ENCODE measurements at regions not wholly inside any gene's neighbourhood (a gene's known extent, or its start where the extent isn't known, plus 50 kb on each side); places are given as distances from the start of the nearest gene placed in this dataset.

DNA sequence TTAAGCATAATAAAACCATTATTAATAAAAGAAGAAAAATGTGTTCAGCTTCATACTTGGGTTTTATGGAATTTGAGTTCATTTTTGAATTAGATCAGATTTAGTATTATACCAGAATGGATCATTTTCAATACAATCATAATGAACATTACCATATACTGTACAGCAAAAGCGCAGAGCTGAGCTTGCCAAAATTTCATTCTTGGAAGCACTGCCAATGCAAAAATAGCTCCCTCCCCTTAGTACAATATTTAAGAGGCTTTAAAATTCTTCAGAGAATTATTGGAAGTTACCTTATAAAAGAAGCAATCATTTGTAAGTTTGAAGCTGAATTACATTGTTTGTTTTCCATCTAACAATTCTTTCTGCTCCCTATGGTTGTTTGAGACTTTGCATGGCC, 938.1 kb upstream of the SLC39A10 start:
- no peak overlapping the region for H3K4me3 ChIP-seq (ENCODE audit: low read length)
- no peaks in the 10 kb centered on the region for H3K4me1 ChIP-seq (ENCODE audit: control insufficient read depth, low read depth, low read length)
- H3K9me3 ChIP-seq (ENCODE audit: control insufficient read depth, low read depth, low read length), result no peaks in the 10 kb centered on the region
- H3K27ac ChIP-seq (ENCODE audit: low read length), result no peak overlapping the region
- no peaks in the 10 kb centered on the region for H3K27me3 ChIP-seq (ENCODE audit: control insufficient read depth, insufficient read depth, low read length)
- H3K9ac ChIP-seq (ENCODE audit: low read length), result no peak overlapping the region
- no peaks in the 10 kb centered on the region for H3K36me3 ChIP-seq (ENCODE audit: control insufficient read depth, low read depth, low read length)

DNA sequence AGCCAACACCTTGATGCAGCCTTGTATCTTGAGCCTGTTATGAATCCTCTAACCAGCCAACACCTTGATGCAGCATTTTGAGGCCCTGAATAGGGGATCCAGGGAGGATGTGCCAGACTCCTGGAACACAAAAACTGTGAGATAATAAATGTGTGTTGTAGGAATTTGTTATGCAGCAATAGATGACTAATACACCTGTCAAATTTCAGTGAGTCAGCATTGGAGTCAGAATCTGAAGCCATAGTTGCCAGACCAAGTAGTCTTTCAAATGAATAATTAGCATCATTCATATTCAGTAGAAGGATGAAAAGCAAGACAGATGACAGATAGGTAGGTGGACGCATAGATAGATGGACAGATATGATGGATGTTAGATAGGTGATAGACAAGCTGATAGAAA, 942.5 kb upstream of the SLC39A10 start:
- Histone ChIP-seq H3K9ac (ENCODE audit: low read length) (no peak overlapping the region), H3K9me3 (ENCODE audit: control insufficient read depth, low read depth, low read length) (no peaks in the 10 kb centered on the region), H3K4me3 (ENCODE audit: low read length) (no peak overlapping the region), H3K36me3 (ENCODE audit: control insufficient read depth, low read depth, low read length) (no peaks in the 10 kb centered on the region), H3K4me1 (ENCODE audit: control insufficient read depth, low read depth, low read length) (no peaks in the 10 kb centered on the region), H3K27me3 (ENCODE audit: control insufficient read depth, insufficient read depth, low read length) (no peaks in the 10 kb centered on the region), H3K27ac (ENCODE audit: low read length) (no peak overlapping the region)

DNA sequence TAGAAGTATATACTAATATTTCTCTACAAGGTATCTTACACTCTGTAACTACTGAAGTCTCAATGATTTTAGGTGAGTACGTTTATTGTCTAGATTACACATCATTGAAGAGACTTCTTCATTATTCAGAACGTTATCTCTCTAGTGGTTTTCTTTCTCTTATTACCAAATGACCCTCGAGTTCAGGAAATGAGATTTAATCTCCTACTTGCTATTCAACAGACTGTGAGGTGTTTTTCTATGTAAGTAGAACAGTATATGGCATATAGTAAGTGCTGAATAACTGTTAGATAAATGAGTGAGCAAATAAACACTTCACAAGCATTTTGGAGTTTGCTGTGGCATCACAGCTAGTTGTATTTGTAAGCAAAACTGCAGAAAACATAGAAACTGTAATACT, 947.2 kb upstream of the SLC39A10 start:
- no peaks in the 10 kb centered on the region for H3K27me3 ChIP-seq (ENCODE audit: control insufficient read depth, insufficient read depth, low read length)
- no peaks in the 10 kb centered on the region for H3K4me1 ChIP-seq (ENCODE audit: control insufficient read depth, low read depth, low read length)
- H3K9me3 ChIP-seq (ENCODE audit: control insufficient read depth, low read depth, low read length), result no peaks in the 10 kb centered on the region
- H3K36me3 ChIP-seq (ENCODE audit: control insufficient read depth, low read depth, low read length), result no peaks in the 10 kb centered on the region
- H3K27ac ChIP-seq (ENCODE audit: low read length), result no peak overlapping the region
- H3K4me3 ChIP-seq (ENCODE audit: low read length), result no peak overlapping the region
- H3K9ac ChIP-seq (ENCODE audit: low read length), result no peak overlapping the region

DNA sequence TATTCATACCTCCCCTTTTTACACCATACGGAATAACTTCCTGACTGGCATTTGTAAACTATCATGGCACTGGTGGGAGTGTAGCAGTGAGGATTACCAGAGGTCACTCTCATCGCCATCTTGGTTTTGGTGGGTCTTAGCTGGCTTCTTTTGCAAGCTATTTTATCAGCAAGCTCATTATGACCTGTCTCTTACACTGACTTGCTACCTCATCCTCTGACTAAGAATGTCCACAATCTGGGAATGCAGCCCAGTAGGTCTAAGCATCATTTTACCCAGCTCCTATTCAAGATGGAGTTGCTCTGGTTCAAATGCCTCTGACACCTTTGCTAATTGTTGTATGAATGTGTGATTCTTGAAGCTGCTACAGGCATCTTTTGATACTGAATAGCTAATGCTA, 950.8 kb upstream of the SLC39A10 start:
- Histone ChIP-seq H3K36me3 (ENCODE audit: control insufficient read depth, low read depth, low read length) (no peaks in the 10 kb centered on the region), H3K9ac (ENCODE audit: low read length) (no peak overlapping the region), H3K27ac (ENCODE audit: low read length) (no peak overlapping the region), H3K9me3 (ENCODE audit: control insufficient read depth, low read depth, low read length) (no peaks in the 10 kb centered on the region), H3K27me3 (ENCODE audit: control insufficient read depth, insufficient read depth, low read length) (no peaks in the 10 kb centered on the region), H3K4me3 (ENCODE audit: low read length) (no peak overlapping the region), H3K4me1 (ENCODE audit: control insufficient read depth, low read depth, low read length) (no peaks in the 10 kb centered on the region)

DNA sequence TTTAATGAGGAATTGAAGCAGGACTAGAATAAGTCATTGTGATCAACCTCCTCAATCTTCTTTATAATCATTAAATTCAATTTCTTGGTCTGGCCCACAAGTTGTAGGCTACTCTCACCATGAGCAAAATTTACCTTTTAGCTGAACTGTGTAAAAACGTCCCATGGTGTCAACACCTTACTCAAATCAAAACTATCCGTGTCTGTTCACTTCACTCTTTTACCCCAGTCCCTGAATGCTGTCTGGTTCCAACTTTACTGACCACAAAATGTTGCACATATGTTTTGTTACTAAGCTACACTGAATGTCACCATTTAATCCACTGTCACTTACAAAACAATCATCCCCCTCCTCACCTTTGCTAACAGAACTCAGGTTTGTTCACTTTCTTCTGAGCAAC, 951.6 kb upstream of the SLC39A10 start:
- no peak overlapping the region for H3K9ac ChIP-seq (ENCODE audit: low read length)
- no peaks in the 10 kb centered on the region for H3K27me3 ChIP-seq (ENCODE audit: control insufficient read depth, insufficient read depth, low read length)
- H3K27ac ChIP-seq (ENCODE audit: low read length), result no peak overlapping the region
- H3K4me1 ChIP-seq (ENCODE audit: control insufficient read depth, low read depth, low read length), result no peaks in the 10 kb centered on the region
- no peak overlapping the region for H3K4me3 ChIP-seq (ENCODE audit: low read length)
- H3K36me3 ChIP-seq (ENCODE audit: control insufficient read depth, low read depth, low read length), result no peaks in the 10 kb centered on the region
- no peaks in the 10 kb centered on the region for H3K9me3 ChIP-seq (ENCODE audit: control insufficient read depth, low read depth, low read length)

DNA sequence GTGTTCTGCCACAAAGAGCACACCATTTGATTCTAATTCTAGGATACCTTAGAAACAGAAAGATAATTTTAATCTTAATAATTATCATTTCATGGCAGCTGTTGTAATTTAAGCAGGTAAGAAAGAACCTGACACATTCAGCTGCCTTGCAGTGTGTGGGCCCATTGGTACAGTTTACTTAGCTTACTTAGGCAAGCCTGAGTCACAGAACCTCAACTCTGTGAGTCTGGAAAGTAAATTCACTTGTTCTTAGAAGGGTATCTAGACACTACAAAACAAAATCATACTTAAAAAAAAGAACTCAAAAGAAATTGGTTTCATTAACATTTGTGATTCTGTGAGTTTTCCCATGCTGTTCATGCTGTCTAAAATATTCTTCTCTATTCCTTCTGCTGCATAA, 956.3 kb upstream of the SLC39A10 start:
- Histone ChIP-seq H3K9ac (ENCODE audit: low read length) (no peak overlapping the region), H3K27ac (ENCODE audit: low read length) (no peak overlapping the region), H3K4me3 (ENCODE audit: low read length) (no peak overlapping the region), H3K9me3 (ENCODE audit: control insufficient read depth, low read depth, low read length) (no peaks in the 10 kb centered on the region), H3K27me3 (ENCODE audit: control insufficient read depth, insufficient read depth, low read length) (no peaks in the 10 kb centered on the region), H3K4me1 (ENCODE audit: control insufficient read depth, low read depth, low read length) (no peaks in the 10 kb centered on the region), H3K36me3 (ENCODE audit: control insufficient read depth, low read depth, low read length) (no peaks in the 10 kb centered on the region)

DNA sequence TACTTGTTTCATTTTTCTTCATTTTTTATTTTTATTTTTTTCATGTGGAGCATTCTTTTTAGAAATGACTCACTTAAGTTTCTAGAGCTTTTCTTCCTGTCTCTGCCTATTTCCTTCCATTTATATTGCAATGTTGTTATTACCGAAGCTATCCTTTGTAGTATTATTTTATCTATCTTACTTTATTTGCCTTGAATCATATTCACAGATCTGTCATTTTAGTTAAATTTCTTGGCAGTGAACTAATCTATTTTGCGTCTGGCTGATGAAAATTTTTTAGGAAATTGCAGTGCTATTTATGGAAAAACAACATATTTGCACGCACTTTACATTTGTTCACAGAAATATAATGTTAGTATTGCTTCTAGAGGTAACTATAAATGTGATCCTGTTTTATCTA, 956.9 kb upstream of the SLC39A10 start:
- Histone ChIP-seq H3K4me1 (ENCODE audit: control insufficient read depth, low read depth, low read length) (no peaks in the 10 kb centered on the region), H3K27me3 (ENCODE audit: control insufficient read depth, insufficient read depth, low read length) (no peaks in the 10 kb centered on the region)

DNA sequence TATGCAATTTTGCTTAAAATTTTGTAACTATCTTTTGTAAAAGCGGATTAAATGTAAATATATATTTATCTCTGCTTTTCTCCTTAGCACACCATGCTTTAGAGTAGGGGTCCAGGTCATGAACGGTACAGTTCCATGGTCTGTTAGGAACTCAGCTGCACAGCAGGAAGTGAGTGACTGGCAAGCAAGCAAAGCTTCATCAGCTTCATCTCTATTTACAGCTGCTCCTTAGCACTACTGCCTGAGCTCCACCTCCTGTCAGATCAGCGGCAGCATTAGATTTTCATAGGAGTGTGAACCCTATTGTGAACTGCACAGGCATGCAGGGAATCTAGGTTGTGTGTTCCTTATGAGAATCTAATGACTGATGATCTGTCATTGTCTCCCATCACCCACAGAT, 959.0 kb upstream of the SLC39A10 start:
- H3K9ac ChIP-seq (ENCODE audit: low read length), result no peak overlapping the region
- H3K4me3 ChIP-seq (ENCODE audit: low read length), result no peak overlapping the region
- no peak overlapping the region for H3K27ac ChIP-seq (ENCODE audit: low read length)
- no peaks in the 10 kb centered on the region for H3K4me1 ChIP-seq (ENCODE audit: control insufficient read depth, low read depth, low read length)
- H3K27me3 ChIP-seq (ENCODE audit: control insufficient read depth, insufficient read depth, low read length), result no peaks in the 10 kb centered on the region
- H3K9me3 ChIP-seq (ENCODE audit: control insufficient read depth, low read depth, low read length), result no peaks in the 10 kb centered on the region
- H3K36me3 ChIP-seq (ENCODE audit: control insufficient read depth, low read depth, low read length), result no peaks in the 10 kb centered on the region

More for the DNA sequence above, 956.9 kb upstream of the SLC39A10 start:
- H3K9me3 ChIP-seq (ENCODE audit: control insufficient read depth, low read depth, low read length), result no peaks in the 10 kb centered on the region
- no peak overlapping the region for H3K27ac ChIP-seq (ENCODE audit: low read length)
- H3K36me3 ChIP-seq (ENCODE audit: control insufficient read depth, low read depth, low read length), result no peaks in the 10 kb centered on the region
- no peak overlapping the region for H3K9ac ChIP-seq (ENCODE audit: low read length)
- no peak overlapping the region for H3K4me3 ChIP-seq (ENCODE audit: low read length)

DNA sequence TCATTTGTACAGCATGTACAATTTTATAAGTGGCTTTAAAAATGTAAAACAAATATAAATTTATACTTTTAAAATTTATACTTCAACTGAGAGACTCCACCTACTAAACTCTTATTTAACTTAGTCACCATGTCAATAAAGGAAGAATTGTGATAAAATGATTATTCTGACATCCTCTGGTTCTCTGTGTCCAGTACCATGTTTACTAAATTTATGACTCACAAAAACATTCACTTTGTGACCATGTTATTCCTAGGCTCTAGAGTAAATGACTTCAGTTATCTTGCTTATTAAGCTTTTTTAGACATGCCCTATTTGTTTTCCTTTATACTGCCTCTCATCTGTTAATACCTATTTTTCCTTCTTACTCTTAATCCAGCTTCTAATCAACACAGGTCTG, 959.6 kb upstream of the SLC39A10 start:
- Histone ChIP-seq H3K4me3 (ENCODE audit: low read length) (no peak overlapping the region), H3K36me3 (ENCODE audit: control insufficient read depth, low read depth, low read length) (no peaks in the 10 kb centered on the region), H3K27me3 (ENCODE audit: control insufficient read depth, insufficient read depth, low read length) (no peaks in the 10 kb centered on the region), H3K27ac (ENCODE audit: low read length) (no peak overlapping the region), H3K4me1 (ENCODE audit: control insufficient read depth, low read depth, low read length) (no peaks in the 10 kb centered on the region), H3K9ac (ENCODE audit: low read length) (no peak overlapping the region), H3K9me3 (ENCODE audit: control insufficient read depth, low read depth, low read length) (no peaks in the 10 kb centered on the region)

DNA sequence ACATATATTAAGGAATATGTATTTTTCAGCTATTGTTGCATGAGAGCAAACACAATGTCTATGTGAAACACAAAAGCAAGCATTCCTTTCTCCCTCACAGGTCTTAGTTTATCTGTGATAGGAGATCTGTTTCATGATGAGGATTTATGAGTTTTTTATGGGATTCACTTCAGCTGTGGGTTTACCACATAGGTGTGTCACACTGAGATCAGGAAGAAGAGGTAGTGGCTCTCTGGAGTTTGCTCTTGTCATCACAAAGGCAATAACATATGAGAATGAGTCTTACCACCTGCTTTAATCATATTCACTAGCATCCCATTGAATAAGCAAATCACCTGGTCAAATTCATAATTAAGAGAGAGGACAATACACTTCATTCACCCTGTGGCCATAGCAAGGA, 960.3 kb upstream of the SLC39A10 start:
- Histone ChIP-seq H3K27ac (ENCODE audit: low read length) (no peak overlapping the region), H3K4me3 (ENCODE audit: low read length) (no peak overlapping the region), H3K9me3 (ENCODE audit: control insufficient read depth, low read depth, low read length) (no peaks in the 10 kb centered on the region), H3K4me1 (ENCODE audit: control insufficient read depth, low read depth, low read length) (no peaks in the 10 kb centered on the region), H3K9ac (ENCODE audit: low read length) (no peak overlapping the region), H3K27me3 (ENCODE audit: control insufficient read depth, insufficient read depth, low read length) (no peaks in the 10 kb centered on the region), H3K36me3 (ENCODE audit: control insufficient read depth, low read depth, low read length) (no peaks in the 10 kb centered on the region)

DNA sequence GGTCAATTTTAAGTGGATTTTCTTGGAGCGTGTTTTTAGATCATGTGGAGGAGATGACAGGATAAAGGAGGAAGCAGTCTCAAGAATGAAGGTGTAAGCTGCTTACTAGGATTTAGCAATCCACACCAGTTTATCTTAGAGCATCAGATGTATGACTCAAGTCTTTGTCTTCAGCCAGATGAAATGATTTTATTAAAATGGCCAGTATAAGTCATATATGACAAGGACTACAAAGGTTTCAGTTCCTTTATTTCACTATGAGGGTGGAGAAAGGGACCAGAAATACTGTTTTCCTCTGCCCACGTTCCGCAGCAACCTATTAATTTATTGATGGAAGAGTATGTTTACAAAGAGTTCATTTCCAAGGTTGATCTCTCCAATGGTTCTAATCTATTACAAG, 970.5 kb upstream of the SLC39A10 start:
- H3K4me3 ChIP-seq (ENCODE audit: low read length), result no peak overlapping the region
- H3K9ac ChIP-seq (ENCODE audit: low read length), result no peak overlapping the region
- H3K4me1 ChIP-seq (ENCODE audit: control insufficient read depth, low read depth, low read length), result no peaks in the 10 kb centered on the region
- H3K27ac ChIP-seq (ENCODE audit: low read length), result no peak overlapping the region
- H3K9me3 ChIP-seq (ENCODE audit: control insufficient read depth, low read depth, low read length), result no peaks in the 10 kb centered on the region
- no peaks in the 10 kb centered on the region for H3K27me3 ChIP-seq (ENCODE audit: control insufficient read depth, insufficient read depth, low read length)
- H3K36me3 ChIP-seq (ENCODE audit: control insufficient read depth, low read depth, low read length), result no peaks in the 10 kb centered on the region

DNA sequence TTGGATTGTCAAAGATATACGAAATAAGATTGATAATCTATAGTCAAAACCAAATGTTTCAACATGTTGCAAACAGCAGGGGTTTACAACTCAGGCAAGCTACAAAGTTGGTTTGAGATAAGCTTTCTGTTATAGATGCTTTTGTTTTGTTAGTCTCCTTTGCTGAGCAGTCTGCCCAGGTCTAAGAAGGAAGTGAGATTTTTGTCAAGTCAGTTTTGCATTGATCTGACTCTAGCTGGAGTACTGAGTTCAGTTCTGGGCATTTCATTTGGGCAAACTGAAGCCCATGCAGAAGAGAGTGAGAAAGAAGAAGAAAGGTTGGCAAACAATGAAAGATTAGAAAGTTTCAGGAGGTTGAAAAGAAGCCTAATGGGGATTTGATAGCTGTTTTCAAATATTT, 983.0 kb upstream of the SLC39A10 start:
- H3K27ac ChIP-seq (ENCODE audit: low read length), result no peak overlapping the region
- no peak overlapping the region for H3K4me3 ChIP-seq (ENCODE audit: low read length)
- H3K9me3 ChIP-seq (ENCODE audit: control insufficient read depth, low read depth, low read length), result no peaks in the 10 kb centered on the region
- no peaks in the 10 kb centered on the region for H3K4me1 ChIP-seq (ENCODE audit: control insufficient read depth, low read depth, low read length)
- no peaks in the 10 kb centered on the region for H3K36me3 ChIP-seq (ENCODE audit: control insufficient read depth, low read depth, low read length)
- H3K27me3 ChIP-seq (ENCODE audit: control insufficient read depth, insufficient read depth, low read length), result no peaks in the 10 kb centered on the region
- H3K9ac ChIP-seq (ENCODE audit: low read length), result no peak overlapping the region

DNA sequence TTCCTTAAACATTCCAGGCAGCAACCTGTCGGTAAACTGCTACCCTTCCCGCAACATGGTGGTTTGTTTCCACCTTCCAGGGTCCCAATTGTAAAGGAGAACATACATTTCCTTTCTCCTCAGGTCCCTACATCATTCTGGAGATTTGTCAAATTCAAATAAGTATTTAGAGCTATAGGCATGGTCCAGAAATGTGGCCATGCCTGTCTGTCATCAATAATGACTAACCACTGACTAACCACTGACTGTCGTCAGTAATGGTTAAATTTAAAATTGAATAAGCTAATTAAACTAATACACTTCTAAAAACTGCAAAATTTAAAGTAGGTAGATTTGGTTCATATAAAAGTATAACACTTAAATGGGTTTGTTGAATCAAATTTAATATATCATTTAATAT, 984.0 kb upstream of the SLC39A10 start:
- no peak overlapping the region for H3K27ac ChIP-seq (ENCODE audit: low read length)
- H3K27me3 ChIP-seq (ENCODE audit: control insufficient read depth, insufficient read depth, low read length), result no peaks in the 10 kb centered on the region
- no peaks in the 10 kb centered on the region for H3K4me1 ChIP-seq (ENCODE audit: control insufficient read depth, low read depth, low read length)
- H3K4me3 ChIP-seq (ENCODE audit: low read length), result no peak overlapping the region
- no peaks in the 10 kb centered on the region for H3K9me3 ChIP-seq (ENCODE audit: control insufficient read depth, low read depth, low read length)
- H3K9ac ChIP-seq (ENCODE audit: low read length), result no peak overlapping the region
- H3K36me3 ChIP-seq (ENCODE audit: control insufficient read depth, low read depth, low read length), result no peaks in the 10 kb centered on the region
